HepG2 (cell line): ENCODE measurements at regions not wholly inside any gene's neighbourhood (a gene's known extent, or its start where the extent isn't known, plus 50 kb on each side); places are given as distances from the start of the nearest gene placed in this dataset.
"Not testable (repeated sequence)": the region's sequence is repeated elsewhere in the genome, so short reads cannot be mapped to it uniquely, and the experiment has no call there.

Experiments
- ARNT2 ChIP-seq: sonication (generic); formaldehyde crosslinking; IDR thresholded peaks from 2 replicates; pipeline ENCODE4 v1.8.0; 2022; ENCODE audit warnings: mild to moderate bottlenecking, low read depth, missing genetic modification reagents, moderate library complexity
- ATF6 ChIP-seq: sonication (generic); formaldehyde crosslinking; conservative IDR thresholded peaks from 2 replicates; pipeline ENCODE4 v1.4.0; 2020; ENCODE audit warnings: missing genetic modification reagents
- BRD4 ChIP-seq: sonication (generic); formaldehyde crosslinking; IDR thresholded peaks from 2 replicates; pipeline ENCODE4 v1.4.0; 2020; ENCODE audit warnings: missing genetic modification reagents
- CTCF ChIP-seq: sonication (generic); formaldehyde crosslinking; IDR thresholded peaks from 2 replicates; pipeline ENCODE4 v1.5.0; 2020; ENCODE audit warnings: mild to moderate bottlenecking, missing genetic modification reagents, moderate library complexity
- EZH2 ChIP-seq: conservative IDR thresholded peaks from 2 replicates; pipeline ENCODE4 v1.6.1; 2012; ENCODE audit warnings: mild to moderate bottlenecking, low read depth, low read length, moderate library complexity
- MED1 ChIP-seq: sonication (generic); formaldehyde crosslinking; IDR thresholded peaks from 2 replicates; pipeline ENCODE4 v1.4.0; 2020; ENCODE audit warnings: missing genetic modification reagents
- MEIS2 ChIP-seq: sonication (generic); formaldehyde crosslinking; IDR thresholded peaks from 2 replicates; pipeline ENCODE4 v1.9.0; 2021; ENCODE audit warnings: mild to moderate bottlenecking, missing genetic modification reagents
- MXD4 ChIP-seq: IDR thresholded peaks from 2 replicates; pipeline ENCODE4 v1.6.1; 2016; ENCODE audit warnings: mild to moderate bottlenecking, missing biosample characterization, missing genetic modification reagents
- POLR2AphosphoS5 ChIP-seq: IDR thresholded peaks from 2 replicates; pipeline ENCODE4 v1.6.1; 2012; ENCODE audit warnings: low read depth, low read length
- REST ChIP-seq, 2 experiments: IDR thresholded peaks; 2 replicates each; pipeline ENCODE4 v1.6.1; 2011 to 2012; ENCODE audit warnings: low read length in 2 of 2, borderline replicate concordance in 1 of 2, low read depth in 1 of 2, mild to moderate bottlenecking in 1 of 2, moderate library complexity in 1 of 2
- SMAD3 ChIP-seq: sonication (generic); formaldehyde crosslinking; IDR thresholded peaks from 2 replicates; pipeline ENCODE4 v1.4.0; 2020; ENCODE audit warnings: missing genetic modification reagents
- TCF7 ChIP-seq: sonication (generic); IDR thresholded peaks from 2 replicates; pipeline ENCODE4 v1.6.1; 2016; ENCODE audit warnings: antibody characterized with exemption, low read depth
- ZNF124 ChIP-seq: sonication (generic); formaldehyde crosslinking; IDR thresholded peaks from 2 replicates; pipeline ENCODE4 v1.4.0; 2020; ENCODE audit warnings: missing genetic modification reagents

- not testable (repeated sequence) for TF ChIP-seq BRD4 (CRISPR knock-in tag); SMAD3 (CRISPR knock-in tag); CTCF; EZH2; MEIS2 (CRISPR knock-in tag); TCF7; ZNF124 (CRISPR knock-in tag); REST (IDR thresholded peaks at IDR 0.05; ENCODE audit: borderline replicate concordance in 1 of 2, low read depth in 1 of 2, low read length in 2 of 2); ATF6; MED1 (CRISPR knock-in tag); POLR2AphosphoS5; ARNT2 (CRISPR knock-in tag); MXD4 (CRISPR knock-in tag)
Measured at GRCh38 chr3:153506686-153507085, 344.7 kb downstream of the RAP2B start.
